ENCODE measurements at regions not wholly inside any gene's neighbourhood (a gene's known extent, or its start where the extent isn't known, plus 50 kb on each side); places are given as distances from the start of the nearest gene placed in this dataset.

DNA sequence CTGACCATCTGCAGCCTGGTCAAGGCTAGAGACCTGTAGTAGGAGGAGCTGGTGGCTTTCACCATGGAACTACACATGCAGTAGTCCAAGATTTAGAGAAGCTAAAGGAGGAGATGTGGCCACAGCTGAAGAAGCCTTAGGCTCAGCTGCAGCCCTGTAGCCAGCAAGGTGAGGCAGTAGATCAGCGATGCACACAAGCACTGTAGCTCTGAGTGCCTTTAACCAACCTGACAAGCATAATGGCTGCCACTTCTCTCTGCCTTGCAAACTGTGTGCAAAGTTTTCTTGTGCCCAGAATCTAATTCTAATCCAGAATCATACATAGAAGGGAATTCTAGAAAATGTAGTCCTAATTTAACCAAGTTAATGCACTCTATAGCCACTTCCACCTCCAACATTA, 159.0 kb upstream of the ARID2 start:
- H3K4me1 ChIP-seq = no peaks in the 10 kb centered on the region
- no peak overlapping the region for H3K4me3 ChIP-seq
- no peak for TF ChIP-seq CTCF (IDR thresholded peaks at IDR 0.05)
- H3K27me3 ChIP-seq = no peaks in the 10 kb centered on the region
- H3K9me3 ChIP-seq = no peaks in the 10 kb centered on the region
- DNase-seq = no peak
- intact Hi-C loops (cut with DNase I) = no loop called here
- no peaks in the 10 kb centered on the region for H3K36me3 ChIP-seq
- H3K9ac ChIP-seq (ENCODE audit: low read depth in 2 of 2, low read length in 2 of 2) = no peak overlapping the region
- H3K27ac ChIP-seq = no peak overlapping the region

GRCh38 chr12:45572114-45572513, 157.4 kb upstream of the ARID2 start:
- Histone ChIP-seq H3K4me1 (no peaks in the 10 kb centered on the region), H3K9me3 (no peaks in the 10 kb centered on the region), H3K36me3 (no peaks in the 10 kb centered on the region), H3K4me3 (no peak overlapping the region), H3K27me3 (no peaks in the 10 kb centered on the region), H3K9ac (ENCODE audit: low read depth in 2 of 2, low read length in 2 of 2) (no peak overlapping the region), H3K27ac (no peak overlapping the region)
- no peak for TF ChIP-seq CTCF (IDR thresholded peaks at IDR 0.05)
- peak; percentile 57 for DNase-seq
- intact Hi-C loops (cut with DNase I) = no loop called here

- H3K4me1 ChIP-seq = no peaks in the 10 kb centered on the region
- intact Hi-C loops (cut with DNase I) = no loop called here
- no peaks in the 10 kb centered on the region for H3K9me3 ChIP-seq
- H3K36me3 ChIP-seq = no peaks in the 10 kb centered on the region
- no peak for TF ChIP-seq CTCF (IDR thresholded peaks at IDR 0.05)
- H3K9ac ChIP-seq (ENCODE audit: low read depth in 2 of 2, low read length in 2 of 2) = no peak overlapping the region
- H3K27me3 ChIP-seq = no peaks in the 10 kb centered on the region
- no peak overlapping the region for H3K4me3 ChIP-seq
- no peak overlapping the region for H3K27ac ChIP-seq
- no peak for DNase-seq
Observed at GRCh38 chr12:45575417-45575816, 154.1 kb upstream of the ARID2 start.

DNA sequence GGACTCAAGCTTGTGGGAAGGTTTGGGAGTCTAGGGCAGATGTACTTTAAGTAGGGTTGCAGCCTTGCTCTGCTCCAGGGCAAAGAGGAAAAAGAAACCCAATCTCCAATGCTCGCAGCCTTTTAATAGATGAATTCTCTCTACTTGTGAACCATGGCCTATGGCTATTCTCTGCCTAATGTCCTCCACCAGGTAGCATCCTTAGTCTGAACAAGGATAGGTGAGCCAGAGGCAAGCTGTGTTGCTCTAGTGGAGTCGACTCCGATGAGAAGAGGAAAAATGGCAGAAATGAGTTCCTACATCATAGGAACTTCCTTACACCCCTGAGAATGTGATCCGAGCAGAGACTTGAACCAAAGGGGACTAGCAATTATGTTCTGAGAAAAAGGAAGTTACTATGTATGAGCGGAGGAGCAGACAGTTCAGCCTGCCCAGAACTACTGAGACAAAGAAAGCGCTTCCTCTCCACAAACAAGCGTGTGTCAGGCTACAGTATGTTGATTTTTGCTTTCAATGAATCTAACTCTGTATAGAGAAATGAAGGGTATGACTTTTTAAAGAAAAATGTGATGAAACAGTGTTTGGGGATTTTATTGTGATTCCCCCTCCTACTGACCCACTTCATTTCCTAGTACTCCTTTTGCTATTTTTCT, 153.6 kb upstream of the ARID2 start:
- intact Hi-C loops (cut with DNase I) = no loop called here
- Histone ChIP-seq H3K4me3 (no peak overlapping the region), H3K27ac (no peak overlapping the region), H3K27me3 (no peaks in the 10 kb centered on the region), H3K36me3 (no peaks in the 10 kb centered on the region), H3K9ac (ENCODE audit: low read depth in 2 of 2, low read length in 2 of 2) (no peak overlapping the region), H3K4me1 (no peaks in the 10 kb centered on the region), H3K9me3 (no peaks in the 10 kb centered on the region)
- DNase-seq = no peak
- no peak for TF ChIP-seq CTCF (IDR thresholded peaks at IDR 0.05)

DNA sequence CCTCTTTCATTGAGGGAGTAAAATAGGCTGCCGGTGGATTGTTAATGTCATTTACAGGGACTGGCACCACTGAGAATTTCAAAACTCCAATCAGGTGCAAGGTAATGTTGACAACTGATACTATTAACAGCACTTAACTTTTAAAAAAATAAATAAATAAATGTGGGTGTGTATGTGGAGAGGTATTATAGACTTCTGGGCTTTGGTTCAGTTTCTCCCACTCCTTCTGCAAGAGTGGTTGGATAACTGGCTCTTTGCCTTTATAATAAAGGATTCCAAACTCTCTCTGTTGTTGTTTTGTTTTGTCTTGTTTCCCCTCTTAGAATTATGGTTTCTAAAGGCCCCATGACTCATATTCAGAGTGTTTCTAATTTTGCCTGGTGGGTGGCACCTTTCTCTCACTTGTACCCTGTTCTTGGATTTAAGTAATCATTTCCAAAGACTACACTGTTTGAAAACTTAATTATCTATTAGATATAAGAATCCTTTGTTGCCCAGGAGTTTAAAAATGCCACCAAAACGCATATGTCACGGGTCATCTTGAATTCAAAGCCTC, 151.6 kb upstream of the ARID2 start:
- Histone ChIP-seq H3K9ac (ENCODE audit: low read depth in 2 of 2, low read length in 2 of 2) (no peak overlapping the region), H3K27me3 (no peaks in the 10 kb centered on the region), H3K4me1 (no peaks in the 10 kb centered on the region), H3K4me3 (no peak overlapping the region), H3K27ac (no peak overlapping the region), H3K9me3 (no peaks in the 10 kb centered on the region), H3K36me3 (no peaks in the 10 kb centered on the region)
- TF ChIP-seq CTCF (IDR thresholded peaks at IDR 0.05) = no peak
- intact Hi-C loops (cut with DNase I) = no loop called here
- DNase-seq = no peak
